ENCODE measurements at regions not wholly inside any gene's neighbourhood (a gene's known extent, or its start where the extent isn't known, plus 50 kb on each side); places are given as distances from the start of the nearest gene placed in this dataset.

GRCh38 chr6:1081551-1082284, 230.2 kb upstream of the FOXQ1 start:
- no peak for DNase-seq

- DNase-seq: no peak
Measured at GRCh38 chr6:1080453-1081337, 231.2 kb upstream of the FOXQ1 start.

- no peak for DNase-seq
Measured at GRCh38 chr6:1079525-1079924, 232.4 kb upstream of the FOXQ1 start.

- DNase-seq: no peak
Measured at GRCh38 chr6:1077478-1078416, 234.2 kb upstream of the FOXQ1 start.

GRCh38 chr6:1076531-1077459, 235.1 kb upstream of the FOXQ1 start:
- no peak for DNase-seq

- DNase-seq: no peak
Measured at GRCh38 chr6:1075880-1076279, 236.0 kb upstream of the FOXQ1 start.

- DNase-seq: no peak
Measured at GRCh38 chr6:1075444-1075843, 236.5 kb upstream of the FOXQ1 start.

- DNase-seq: no peak
Measured at GRCh38 chr6:1070085-1070521, 241.8 kb upstream of the FOXQ1 start.

- no peak for DNase-seq
Measured at GRCh38 chr6:1068905-1069304, 243.0 kb upstream of the FOXQ1 start.

- no peak for DNase-seq
Measured at GRCh38 chr6:1068068-1068467, 243.8 kb upstream of the FOXQ1 start.

GRCh38 chr6:1067346-1067745, 244.6 kb upstream of the FOXQ1 start:
- DNase-seq: no peak

- no peak for DNase-seq
Measured at GRCh38 chr6:1066449-1067090, 245.3 kb upstream of the FOXQ1 start.

- no peak for DNase-seq
Measured at GRCh38 chr6:1065986-1066385, 245.9 kb upstream of the FOXQ1 start.

GRCh38 chr6:1063671-1064355, 248.1 kb upstream of the FOXQ1 start:
- no peak for DNase-seq

GRCh38 chr6:1062786-1063545, 248.9 kb upstream of the FOXQ1 start:
- DNase-seq: no peak

GRCh38 chr6:1059596-1059995, 252.3 kb upstream of the FOXQ1 start:
- DNase-seq: no peak

GRCh38 chr6:1057490-1058135, 254.3 kb upstream of the FOXQ1 start:
- no peak for DNase-seq

- no peak for DNase-seq
Measured at GRCh38 chr6:1055015-1055921, 256.6 kb upstream of the FOXQ1 start.
